GM12878 (cell line): ENCODE measurements at regions not wholly inside any gene's neighbourhood (a gene's known extent, or its start where the extent isn't known, plus 50 kb on each side); places are given as distances from the start of the nearest gene placed in this dataset.

ENCODE experiments used
- ATAC-seq: fragments of 200-7000 bp; cut with Tn5 transposase; 3 replicates; pipeline ENCODE4 v1.9.1; 2020; ENCODE audit warnings: mild to moderate bottlenecking, moderate library complexity
- BruUV-seq: library from RNA; stranded (reverse); fragments of 400-500 nt; replicated peaks from 2 replicates; lab custom pipeline; 2021; lab: Mats Ljungman, UMichigan
- CTCF ChIA-PET: fragments of 300-600 bp; sonication (Branson Sonifier 250); formaldehyde crosslinking; extraction: SDS; loops from one replicate; lab custom pipeline; 2021; ENCODE audit warnings: inconsistent platforms; lab: Yijun Ruan, JAX
- POLR2A ChIA-PET: fragments of 350-600 bp; formaldehyde crosslinking; extraction: SDS; loops from one replicate; lab custom pipeline; 2021; ENCODE audit warnings: inconsistent platforms; lab: Charles Lee
- RAD21 ChIA-PET: fragments of 300-600 bp; sonication (Branson Sonifier 250); formaldehyde crosslinking; loops from one replicate; lab custom pipeline; 2023; ENCODE audit warnings: antibody characterized with exemption; ENCODE audit not compliant: unreplicated experiment; lab: Charles Lee
- SMC1A ChIA-PET: fragments of 300-600 bp; sonication (Branson Sonifier 250); formaldehyde crosslinking; loops from one replicate; lab custom pipeline; 2023; ENCODE audit not compliant: unreplicated experiment, uncharacterized antibody; lab: Charles Lee
- DNase-seq: peaks from one replicate; pipeline ENCODE4 v3.0.0-alpha.2; 2011; ENCODE audit warnings: low read depth, low spot score
- FAIRE-seq: peaks from 3 replicates; lab custom pipeline; 2011; peaks lifted over from hg19 to GRCh38; lab: Jason Lieb, UNC
- H2AFZ ChIP-seq: 2 replicates; pipeline ENCODE4 v1.6.0; 2011; ENCODE audit warnings: low read depth, low read length, control low read depth; ENCODE audit not compliant: control insufficient read depth
- H3K27ac ChIP-seq: 2 replicates; pipeline ENCODE4 v1.5.1; 2011; ENCODE audit warnings: control low read depth; ENCODE audit not compliant: control insufficient read depth, insufficient read depth
- H3K27me3 ChIP-seq, 2 experiments: replicated peaks in 1 of 2; 2 replicates each; pipeline versions ENCODE4 v1.6.0 to v1.6.1; 2011; ENCODE audit warnings: low read length in 1 of 2; ENCODE audit not compliant: control insufficient read depth in 2 of 2, insufficient read depth in 2 of 2
- H3K36me3 ChIP-seq, 2 experiments: 2 replicates each; pipeline ENCODE4 v1.5.1; 2011; ENCODE audit warnings: low read length in 1 of 2; ENCODE audit not compliant: control insufficient read depth in 2 of 2, insufficient read depth in 2 of 2
- H3K4me1 ChIP-seq: 2 replicates; pipeline ENCODE4 v1.6.1; 2011; ENCODE audit warnings: mild to moderate bottlenecking, low read length, moderate library complexity, mixed read lengths; ENCODE audit not compliant: control insufficient read depth, insufficient read depth
- H3K4me2 ChIP-seq: 2 replicates; pipeline ENCODE4 v1.6.0; 2011; ENCODE audit warnings: control low read depth; ENCODE audit not compliant: control insufficient read depth, insufficient read depth
- H3K4me3 ChIP-seq: fragments of 200-600 bp; sonication (generic); 2 replicates; pipeline ENCODE4 v1.5.1; 2016
- H3K79me2 ChIP-seq: 2 replicates; pipeline ENCODE4 v1.6.0; 2011; ENCODE audit warnings: low read length; ENCODE audit not compliant: control insufficient read depth, insufficient read depth
- H3K9ac ChIP-seq: 2 replicates; pipeline ENCODE4 v1.8.0; 2011; ENCODE audit warnings: low read length, control low read depth, mixed read lengths; ENCODE audit not compliant: control insufficient read depth, insufficient read depth
- H3K9me3 ChIP-seq: replicated peaks from 3 replicates; pipeline ENCODE4 v1.5.1; 2011; ENCODE audit warnings: mild to moderate bottlenecking, low read length; ENCODE audit not compliant: control insufficient read depth, insufficient read depth
- H4K20me1 ChIP-seq: 2 replicates; pipeline ENCODE4 v1.6.0; 2011; ENCODE audit not compliant: control insufficient read depth, insufficient read depth
- CBX3 ChIP-seq: fragments of 200-600 bp; sonication (generic); IDR thresholded peaks from 2 replicates; pipeline ENCODE4 v1.6.1; 2016; ENCODE audit warnings: low read depth, borderline replicate concordance
- CHD1 ChIP-seq: IDR thresholded peaks from 2 replicates; pipeline ENCODE4 v1.6.1; 2012; ENCODE audit warnings: low read depth, low read length, improper control_type of control experiment
- E2F4 ChIP-seq: IDR thresholded peaks from 2 replicates; pipeline ENCODE4 v1.6.1; 2012; ENCODE audit warnings: low read depth, low read length, improper control_type of control experiment
- E4F1 ChIP-seq: fragments of 450-650 bp; IDR thresholded peaks from 2 replicates; pipeline ENCODE4 v1.6.1; 2018; ENCODE audit warnings: borderline replicate concordance, mild to moderate bottlenecking; ENCODE audit not compliant: partially characterized antibody
- NRF1 ChIP-seq: conservative IDR thresholded peaks from 2 replicates; pipeline ENCODE4 v1.6.1; 2011; ENCODE audit warnings: mild to moderate bottlenecking, low read depth, low read length, improper control_type of control experiment
- SMAD1 ChIP-seq: fragments of 450-650 bp; IDR thresholded peaks from 2 replicates; pipeline ENCODE4 v1.6.1; 2018; ENCODE audit warnings: mild to moderate bottlenecking, low read depth; ENCODE audit not compliant: partially characterized antibody
- SREBF1 ChIP-seq: IDR thresholded peaks from 2 replicates; pipeline ENCODE4 v1.6.1; 2012; ENCODE audit warnings: mild to moderate bottlenecking, low read length
- SRF ChIP-seq, 2 experiments: IDR thresholded peaks; 2 replicates each; pipeline ENCODE4 v1.6.1; 2011; ENCODE audit warnings: low read depth in 2 of 2, low read length in 2 of 2, mild to moderate bottlenecking in 1 of 2, moderate library complexity in 1 of 2
- YY1 ChIP-seq: IDR thresholded peaks from 2 replicates; pipeline ENCODE4 v1.6.1; 2011; ENCODE audit warnings: low read depth, mild to moderate bottlenecking, low read length
- WGBS: methylation state at CpG from one replicate; pipeline ENCODE4 v1.1.6; 2016; ENCODE audit warnings: low lambda C conversion rate; ENCODE audit not compliant: insufficient replicate concordance, insufficient coverage; ENCODE audit errors: missing lambda C conversion rate; 5-methylcytosine and 5-hydroxymethylcytosine counted together
- in situ Hi-C: fragments of 300-500 bp; cut with MboI; formaldehyde crosslinking; loops from 9 replicates; pipeline ENCODE4 v1.14.3; 2018; ENCODE audit warnings: mixed read lengths
- intact Hi-C: fragments of 100-400 bp; cut with micrococcal nuclease; formaldehyde crosslinking; loops from one replicate; pipeline ENCODE4 v1.14.2; 2022; ENCODE audit not compliant: unreplicated experiment

- RAD21 ChIA-PET, result no interaction called here
- 44% methylated on average over 12 of the region's 12 CpGs for WGBS
These were observed 139.5 kb upstream of the CST7 start for GRCh38 chr20:24809606-24810005.

More at GRCh38 chr20:24809606-24810005, 139.5 kb upstream of the CST7 start:
- POLR2A ChIA-PET, result no interaction called here
- Histone ChIP-seq H3K27ac (no peak overlapping the region), H3K36me3 (no peaks in the 10 kb centered on the region), H3K79me2 (no peaks in the 10 kb centered on the region), H3K9me3 (no peaks in the 10 kb centered on the region), H3K9ac (no peak overlapping the region), H2AFZ (no peak overlapping the region), H4K20me1 (no peaks in the 10 kb centered on the region), H3K4me2 (no peak overlapping the region), H3K4me3 (no peak overlapping the region), H3K4me1 (no peaks in the 10 kb centered on the region), H3K27me3 (no peaks in the 10 kb centered on the region)
- in situ Hi-C loops (no loop called here), intact Hi-C loops (no loop called here)
- CTCF ChIA-PET, result no interaction called here
- FAIRE-seq (no peak), DNase-seq (no peak), ATAC-seq (no peak)
- no TSS peak for BruUV-seq
- SMC1A ChIA-PET, result no interaction called here
- TF ChIP-seq NRF1, result no peak
- TF ChIP-seq CBX3, result no peak
- no peak for TF ChIP-seq SRF (IDR thresholded peaks at IDR 0.05; ENCODE audit: low read depth in 2 of 2, low read length in 2 of 2)
- TF ChIP-seq E2F4, result no peak
- TF ChIP-seq SREBF1, result no peak
- no peak for TF ChIP-seq E4F1
- TF ChIP-seq CHD1, result no peak
- no peak for TF ChIP-seq SMAD1
- no peak for TF ChIP-seq YY1
